ENCODE measurements at regions not wholly inside any gene's neighbourhood (a gene's known extent, or its start where the extent isn't known, plus 50 kb on each side); places are given as distances from the start of the nearest gene placed in this dataset.

- DNase-seq = peak; percentile 22 to 76 (median 67)
- ChIA-PET CTCF (interaction anchor here (0.7 to 0.9 kb wide), 2 partner anchors 12 to 56 kb away, joined by 3 to 4 read pairs; no protein-coding TSS in a partner anchor), POLR2A (no interaction called here)
- H3K4me1 ChIP-seq (ENCODE audit: control extremely low read depth in 1 of 4, control insufficient read depth in 4 of 4, insufficient read depth in 4 of 4, low read length in 3 of 4) = peaks cover 0 to 19% (median 18%) of the 10 kb centered on the region in 4 experiments
- no peak overlapping the region for H3K27ac ChIP-seq (ENCODE audit: insufficient read depth in 1 of 2, low read depth in 1 of 2, low read length in 2 of 2, poor library complexity in 1 of 2, severe bottlenecking in 2 of 2)
- H3K36me3 ChIP-seq (ENCODE audit: control insufficient read depth in 4 of 4, insufficient read depth in 4 of 4, low read length in 3 of 4) = no peaks in the 10 kb centered on the region
- no peaks in the 10 kb centered on the region for H3K9me3 ChIP-seq (ENCODE audit: control extremely low read depth in 1 of 5, control insufficient read depth in 4 of 5, insufficient read depth in 2 of 5, low read depth in 1 of 5, low read length in 4 of 5)
- WGBS (ENCODE audit: insufficient coverage) = 44% methylated on average over 2 of the region's 3 CpGs
- H3K4me3 ChIP-seq (ENCODE audit: control insufficient read depth in 1 of 7, extremely low read depth in 1 of 7, insufficient read depth in 4 of 7, low read depth in 2 of 7, low read length in 6 of 7) = no peak overlapping the region
- no peaks in the 10 kb centered on the region for H3K27me3 ChIP-seq (replicated peaks in 2 of 5; ENCODE audit: control insufficient read depth in 4 of 5, insufficient read depth in 5 of 5, low read length in 4 of 5)
Observed at GRCh38 chr14:34075042-34075744, 124.3 kb upstream of the EGLN3 start.

- peaks cover 0 to 12% (median 12%) of the 10 kb centered on the region in 4 experiments for H3K4me1 ChIP-seq (ENCODE audit: control extremely low read depth in 1 of 4, control insufficient read depth in 4 of 4, insufficient read depth in 4 of 4, low read length in 3 of 4)
- no peaks in the 10 kb centered on the region for H3K36me3 ChIP-seq (ENCODE audit: control insufficient read depth in 4 of 4, insufficient read depth in 4 of 4, low read length in 3 of 4)
- WGBS (ENCODE audit: insufficient coverage) = no CpG with 5 or more reads among the region's 1 CpG
- H3K4me3 ChIP-seq (ENCODE audit: control insufficient read depth in 1 of 7, extremely low read depth in 1 of 7, insufficient read depth in 4 of 7, low read depth in 2 of 7, low read length in 6 of 7) = no peak overlapping the region
- ChIA-PET POLR2A (no interaction called here), CTCF (no interaction called here)
- H3K9me3 ChIP-seq (ENCODE audit: control extremely low read depth in 1 of 5, control insufficient read depth in 4 of 5, insufficient read depth in 2 of 5, low read depth in 1 of 5, low read length in 4 of 5) = no peaks in the 10 kb centered on the region
- H3K27ac ChIP-seq (ENCODE audit: insufficient read depth in 1 of 2, low read depth in 1 of 2, low read length in 2 of 2, poor library complexity in 1 of 2, severe bottlenecking in 2 of 2) = no peak overlapping the region
- H3K27me3 ChIP-seq (replicated peaks in 2 of 5; ENCODE audit: control insufficient read depth in 4 of 5, insufficient read depth in 5 of 5, low read length in 4 of 5) = no peaks in the 10 kb centered on the region
- peak in 1 of 3 donors; percentile 27 for DNase-seq
Observed at GRCh38 chr14:34072921-34073320, 122.0 kb upstream of the EGLN3 start.

GRCh38 chr14:34072401-34072800 lies 121.5 kb upstream of the EGLN3 start:
- Histone ChIP-seq H3K27me3 (replicated peaks in 2 of 5; ENCODE audit: control insufficient read depth in 4 of 5, insufficient read depth in 5 of 5, low read length in 4 of 5) (no peaks in the 10 kb centered on the region), H3K36me3 (ENCODE audit: control insufficient read depth in 4 of 4, insufficient read depth in 4 of 4, low read length in 3 of 4) (no peaks in the 10 kb centered on the region), H3K4me3 (ENCODE audit: control insufficient read depth in 1 of 7, extremely low read depth in 1 of 7, insufficient read depth in 4 of 7, low read depth in 2 of 7, low read length in 6 of 7) (no peak overlapping the region), H3K27ac (ENCODE audit: insufficient read depth in 1 of 2, low read depth in 1 of 2, low read length in 2 of 2, poor library complexity in 1 of 2, severe bottlenecking in 2 of 2) (no peak overlapping the region), H3K9me3 (ENCODE audit: control extremely low read depth in 1 of 5, control insufficient read depth in 4 of 5, insufficient read depth in 2 of 5, low read depth in 1 of 5, low read length in 4 of 5) (peaks cover 0 to 1% (median 0%) of the 10 kb centered on the region in 5 experiments), H3K4me1 (ENCODE audit: control extremely low read depth in 1 of 4, control insufficient read depth in 4 of 4, insufficient read depth in 4 of 4, low read length in 3 of 4) (peaks cover 0 to 7% (median 7%) of the 10 kb centered on the region in 4 experiments)
- DNase-seq = no peak
- CTCF ChIA-PET = no interaction called here
- WGBS (ENCODE audit: insufficient coverage) = no CpG with 5 or more reads among the region's 3 CpGs
- POLR2A ChIA-PET = no interaction called here

GRCh38 chr14:34070917-34071407 lies 120.1 kb upstream of the EGLN3 start:
- no peak for DNase-seq
- Histone ChIP-seq H3K36me3 (ENCODE audit: control insufficient read depth in 4 of 4, insufficient read depth in 4 of 4, low read length in 3 of 4) (no peaks in the 10 kb centered on the region), H3K4me3 (ENCODE audit: control insufficient read depth in 1 of 7, extremely low read depth in 1 of 7, insufficient read depth in 4 of 7, low read depth in 2 of 7, low read length in 6 of 7) (no peak overlapping the region), H3K4me1 (ENCODE audit: control extremely low read depth in 1 of 4, control insufficient read depth in 4 of 4, insufficient read depth in 4 of 4, low read length in 3 of 4) (peaks cover 0 to 7% (median 6%) of the 10 kb centered on the region in 4 experiments), H3K27ac (ENCODE audit: insufficient read depth in 1 of 2, low read depth in 1 of 2, low read length in 2 of 2, poor library complexity in 1 of 2, severe bottlenecking in 2 of 2) (no peak overlapping the region), H3K27me3 (replicated peaks in 2 of 5; ENCODE audit: control insufficient read depth in 4 of 5, insufficient read depth in 5 of 5, low read length in 4 of 5) (no peaks in the 10 kb centered on the region), H3K9me3 (ENCODE audit: control extremely low read depth in 1 of 5, control insufficient read depth in 4 of 5, insufficient read depth in 2 of 5, low read depth in 1 of 5, low read length in 4 of 5) (peaks cover 0 to 2% (median 0%) of the 10 kb centered on the region in 5 experiments)
- WGBS (ENCODE audit: insufficient coverage) = no CpG with 5 or more reads among the region's 3 CpGs
- ChIA-PET POLR2A (interaction anchor here (0.5 kb wide), 1 partner anchor 841 kb away, joined by 3 read pairs; no protein-coding TSS in a partner anchor), CTCF (interaction anchor here (1.3 to 1.4 kb wide), 2 partner anchors 10 to 20 kb away, joined by 3 to 5 read pairs; no protein-coding TSS in a partner anchor)

GRCh38 chr14:34069854-34070582 lies 119.1 kb upstream of the EGLN3 start:
- Histone ChIP-seq H3K27ac (ENCODE audit: insufficient read depth in 1 of 2, low read depth in 1 of 2, low read length in 2 of 2, poor library complexity in 1 of 2, severe bottlenecking in 2 of 2) (no peak overlapping the region), H3K9me3 (ENCODE audit: control extremely low read depth in 1 of 5, control insufficient read depth in 4 of 5, insufficient read depth in 2 of 5, low read depth in 1 of 5, low read length in 4 of 5) (peaks cover 0 to 2% (median 0%) of the 10 kb centered on the region in 5 experiments), H3K4me1 (ENCODE audit: control extremely low read depth in 1 of 4, control insufficient read depth in 4 of 4, insufficient read depth in 4 of 4, low read length in 3 of 4) (peaks cover 0 to 2% (median under 1%) of the 10 kb centered on the region in 4 experiments), H3K27me3 (replicated peaks in 2 of 5; ENCODE audit: control insufficient read depth in 4 of 5, insufficient read depth in 5 of 5, low read length in 4 of 5) (no peaks in the 10 kb centered on the region), H3K36me3 (ENCODE audit: control insufficient read depth in 4 of 4, insufficient read depth in 4 of 4, low read length in 3 of 4) (no peaks in the 10 kb centered on the region), H3K4me3 (ENCODE audit: control insufficient read depth in 1 of 7, extremely low read depth in 1 of 7, insufficient read depth in 4 of 7, low read depth in 2 of 7, low read length in 6 of 7) (no peak overlapping the region)
- WGBS (ENCODE audit: insufficient coverage) = 100% methylated on average over 1 of the region's 3 CpGs
- POLR2A ChIA-PET = no interaction called here
- no peak for DNase-seq
- CTCF ChIA-PET = interaction anchor here (1.3 to 1.4 kb wide), 2 partner anchors 9 to 21 kb away, joined by 3 to 5 read pairs; no protein-coding TSS in a partner anchor

GRCh38 chr14:34067587-34067986 lies 116.7 kb upstream of the EGLN3 start:
- 100% methylated on average over 2 of the region's 3 CpGs for WGBS (ENCODE audit: insufficient coverage)
- H3K27me3 ChIP-seq (replicated peaks in 2 of 5; ENCODE audit: control insufficient read depth in 4 of 5, insufficient read depth in 5 of 5, low read length in 4 of 5) = no peaks in the 10 kb centered on the region
- H3K4me3 ChIP-seq (ENCODE audit: control insufficient read depth in 1 of 7, extremely low read depth in 1 of 7, insufficient read depth in 4 of 7, low read depth in 2 of 7, low read length in 6 of 7) = no peak overlapping the region
- CTCF ChIA-PET = no interaction called here
- no peaks in the 10 kb centered on the region for H3K4me1 ChIP-seq (ENCODE audit: control extremely low read depth in 1 of 4, control insufficient read depth in 4 of 4, insufficient read depth in 4 of 4, low read length in 3 of 4)
- DNase-seq = no peak
- no peak overlapping the region for H3K27ac ChIP-seq (ENCODE audit: insufficient read depth in 1 of 2, low read depth in 1 of 2, low read length in 2 of 2, poor library complexity in 1 of 2, severe bottlenecking in 2 of 2)
- POLR2A ChIA-PET = no interaction called here
- peaks cover 0 to 2% (median 0%) of the 10 kb centered on the region in 5 experiments for H3K9me3 ChIP-seq (ENCODE audit: control extremely low read depth in 1 of 5, control insufficient read depth in 4 of 5, insufficient read depth in 2 of 5, low read depth in 1 of 5, low read length in 4 of 5)
- no peaks in the 10 kb centered on the region for H3K36me3 ChIP-seq (ENCODE audit: control insufficient read depth in 4 of 4, insufficient read depth in 4 of 4, low read length in 3 of 4)

All from common myeloid progenitor, CD34-positive (primary cell).